ENCODE measurements at regions not wholly inside any gene's neighbourhood (a gene's known extent, or its start where the extent isn't known, plus 50 kb on each side); places are given as distances from the start of the nearest gene placed in this dataset.

GRCh38 chr12:97387844-97388243 is 74.8 kb upstream of the RMST start:
- no peak for DNase-seq

DNA sequence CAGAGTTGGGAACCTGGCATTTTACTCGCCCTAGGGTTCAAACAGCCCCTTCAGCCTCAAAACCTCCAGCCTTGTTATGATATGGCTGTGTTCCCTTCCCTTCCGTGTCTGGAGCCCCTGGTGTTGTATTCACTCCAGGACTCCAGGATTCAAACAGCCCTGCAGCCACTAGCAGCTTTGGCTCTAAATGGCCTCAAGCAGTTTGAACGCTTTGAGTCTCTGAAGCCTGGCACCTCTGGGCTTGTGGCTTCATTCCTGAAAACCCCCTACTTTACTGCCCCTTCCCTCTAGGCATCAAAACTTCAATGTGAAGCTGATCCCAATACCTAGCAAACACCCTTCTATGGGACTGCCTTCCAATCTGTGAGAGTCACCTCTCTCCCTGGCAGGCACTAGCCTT is 67.9 kb upstream of the RMST start:
- no peak for TF ChIP-seq EZH2phosphoT487 (IDR thresholded peaks at IDR 0.05; ENCODE audit: low read length)
- TF ChIP-seq, protein P1, sequence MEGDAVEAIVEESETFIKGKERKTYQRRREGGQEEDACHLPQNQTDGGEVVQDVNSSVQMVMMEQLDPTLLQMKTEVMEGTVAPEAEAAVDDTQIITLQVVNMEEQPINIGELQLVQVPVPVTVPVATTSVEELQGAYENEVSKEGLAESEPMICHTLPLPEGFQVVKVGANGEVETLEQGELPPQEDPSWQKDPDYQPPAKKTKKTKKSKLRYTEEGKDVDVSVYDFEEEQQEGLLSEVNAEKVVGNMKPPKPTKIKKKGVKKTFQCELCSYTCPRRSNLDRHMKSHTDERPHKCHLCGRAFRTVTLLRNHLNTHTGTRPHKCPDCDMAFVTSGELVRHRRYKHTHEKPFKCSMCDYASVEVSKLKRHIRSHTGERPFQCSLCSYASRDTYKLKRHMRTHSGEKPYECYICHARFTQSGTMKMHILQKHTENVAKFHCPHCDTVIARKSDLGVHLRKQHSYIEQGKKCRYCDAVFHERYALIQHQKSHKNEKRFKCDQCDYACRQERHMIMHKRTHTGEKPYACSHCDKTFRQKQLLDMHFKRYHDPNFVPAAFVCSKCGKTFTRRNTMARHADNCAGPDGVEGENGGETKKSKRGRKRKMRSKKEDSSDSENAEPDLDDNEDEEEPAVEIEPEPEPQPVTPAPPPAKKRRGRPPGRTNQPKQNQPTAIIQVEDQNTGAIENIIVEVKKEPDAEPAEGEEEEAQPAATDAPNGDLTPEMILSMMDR (IDR thresholded peaks at IDR 0.05; ENCODE audit: low read length): no peak
- no peak for TF ChIP-seq EZH2 (optimal IDR thresholded peaks at IDR 0.05; ENCODE audit: low read depth, low read length)
- no peaks in the 10 kb centered on the region for H3K79me2 ChIP-seq (ENCODE audit: low read length)
- H3K4me1 ChIP-seq (ENCODE audit: low read length): no peaks in the 10 kb centered on the region
- no peaks in the 10 kb centered on the region for H3F3A ChIP-seq (ENCODE audit: insufficient read depth, low read length)
- no peak overlapping the region for H3K4me2 ChIP-seq (ENCODE audit: low read depth, low read length)
- no peak overlapping the region for H3K9ac ChIP-seq (ENCODE audit: low read length)
- no peak overlapping the region for H3K4me3 ChIP-seq (ENCODE audit: low read length)
- H3K27me3 ChIP-seq (replicated peaks; ENCODE audit: insufficient read depth, low read length): no peaks in the 10 kb centered on the region
- H3K36me3 ChIP-seq (replicated peaks; ENCODE audit: insufficient read depth, low read length): no peaks in the 10 kb centered on the region
- no peaks in the 10 kb centered on the region for H3K9me3 ChIP-seq (replicated peaks; ENCODE audit: insufficient read depth, low read length)
- no peaks in the 10 kb centered on the region for H3K9me2 ChIP-seq (replicated peaks; ENCODE audit: insufficient read depth, low read length)
- H4K20me1 ChIP-seq (ENCODE audit: insufficient read depth, low read length): no peaks in the 10 kb centered on the region
- no peak for DNase-seq
- no peak overlapping the region for H3K27ac ChIP-seq (ENCODE audit: low read length)
- H2AFZ ChIP-seq (ENCODE audit: low read length): no peak overlapping the region

More at GRCh38 chr12:97387844-97388243, 74.8 kb upstream of the RMST start:
- no peaks in the 10 kb centered on the region for H3K79me2 ChIP-seq (ENCODE audit: low read length)
- H3F3A ChIP-seq (ENCODE audit: insufficient read depth, low read length): no peaks in the 10 kb centered on the region
- H3K4me1 ChIP-seq (ENCODE audit: low read length): no peaks in the 10 kb centered on the region
- H3K27me3 ChIP-seq (replicated peaks; ENCODE audit: insufficient read depth, low read length): no peaks in the 10 kb centered on the region
- no peaks in the 10 kb centered on the region for H3K9me3 ChIP-seq (replicated peaks; ENCODE audit: insufficient read depth, low read length)
- H3K27ac ChIP-seq (ENCODE audit: low read length): no peak overlapping the region
- H3K36me3 ChIP-seq (replicated peaks; ENCODE audit: insufficient read depth, low read length): no peaks in the 10 kb centered on the region
- TF ChIP-seq EZH2 (optimal IDR thresholded peaks at IDR 0.05; ENCODE audit: low read depth, low read length): no peak
- TF ChIP-seq, protein P1 (IDR thresholded peaks at IDR 0.05; ENCODE audit: low read length): no peak
- TF ChIP-seq EZH2phosphoT487 (IDR thresholded peaks at IDR 0.05; ENCODE audit: low read length): no peak
- no peak overlapping the region for H3K9ac ChIP-seq (ENCODE audit: low read length)
- no peaks in the 10 kb centered on the region for H3K9me2 ChIP-seq (replicated peaks; ENCODE audit: insufficient read depth, low read length)
- H3K4me2 ChIP-seq (ENCODE audit: low read depth, low read length): no peak overlapping the region
- no peak overlapping the region for H3K4me3 ChIP-seq (ENCODE audit: low read length)
- H2AFZ ChIP-seq (ENCODE audit: low read length): no peak overlapping the region
- H4K20me1 ChIP-seq (ENCODE audit: insufficient read depth, low read length): no peaks in the 10 kb centered on the region

GRCh38 chr12:97397008-97397407 is 65.6 kb upstream of the RMST start:
- no peak overlapping the region for H2AFZ ChIP-seq (ENCODE audit: low read length)
- no peak for DNase-seq
- H3K9ac ChIP-seq (ENCODE audit: low read length): no peak overlapping the region
- H3K4me2 ChIP-seq (ENCODE audit: low read depth, low read length): no peak overlapping the region
- no peaks in the 10 kb centered on the region for H3K79me2 ChIP-seq (ENCODE audit: low read length)
- H3K36me3 ChIP-seq (replicated peaks; ENCODE audit: insufficient read depth, low read length): no peaks in the 10 kb centered on the region
- no peaks in the 10 kb centered on the region for H3K9me3 ChIP-seq (replicated peaks; ENCODE audit: insufficient read depth, low read length)
- no peak overlapping the region for H3K4me3 ChIP-seq (ENCODE audit: low read length)
- H3K9me2 ChIP-seq (replicated peaks; ENCODE audit: insufficient read depth, low read length): no peaks in the 10 kb centered on the region
- no peaks in the 10 kb centered on the region for H4K20me1 ChIP-seq (ENCODE audit: insufficient read depth, low read length)
- H3K27ac ChIP-seq (ENCODE audit: low read length): no peak overlapping the region
- H3F3A ChIP-seq (ENCODE audit: insufficient read depth, low read length): no peaks in the 10 kb centered on the region
- TF ChIP-seq, protein P1 (IDR thresholded peaks at IDR 0.05; ENCODE audit: low read length): no peak
- TF ChIP-seq EZH2 (optimal IDR thresholded peaks at IDR 0.05; ENCODE audit: low read depth, low read length): no peak
- no peak for TF ChIP-seq EZH2phosphoT487 (IDR thresholded peaks at IDR 0.05; ENCODE audit: low read length)
- no peaks in the 10 kb centered on the region for H3K4me1 ChIP-seq (ENCODE audit: low read length)
- H3K27me3 ChIP-seq (replicated peaks; ENCODE audit: insufficient read depth, low read length): no peaks in the 10 kb centered on the region

Measured in MM.1S (cell line).